ENCODE measurements at regions not wholly inside any gene's neighbourhood (a gene's known extent, or its start where the extent isn't known, plus 50 kb on each side); places are given as distances from the start of the nearest gene placed in this dataset.

DNA sequence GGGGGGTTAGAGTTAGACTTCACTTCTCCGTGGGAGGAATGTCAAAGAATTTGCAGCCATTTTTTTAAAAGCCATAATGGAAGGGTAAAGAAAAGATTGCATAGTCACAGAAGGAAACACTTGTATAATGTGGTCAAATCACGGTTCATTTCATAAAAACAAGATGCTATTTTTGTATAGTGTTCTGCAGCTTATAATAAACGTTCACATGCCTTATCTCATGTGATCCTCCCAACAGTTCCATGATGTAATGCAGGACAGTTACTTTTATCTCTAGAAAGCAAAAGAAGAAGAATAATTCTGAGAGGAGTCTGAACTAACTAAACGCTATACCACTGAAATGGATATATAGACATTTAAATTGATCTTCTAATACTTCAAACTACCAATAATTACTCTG, 71.3 kb upstream of the CAMK2D start:
- H2BK120ac ChIP-seq (replicated peaks; ENCODE audit: low read depth, low read length): no peak overlapping the region
- H2BK15ac ChIP-seq (ENCODE audit: low read length): no peak overlapping the region
- no peak overlapping the region for H3K56ac ChIP-seq (replicated peaks; ENCODE audit: insufficient read length, low read depth, low read length)
- POLR2A ChIA-PET (ENCODE audit: partially characterized antibody): no interaction called here
- TF ChIP-seq, protein P1, sequence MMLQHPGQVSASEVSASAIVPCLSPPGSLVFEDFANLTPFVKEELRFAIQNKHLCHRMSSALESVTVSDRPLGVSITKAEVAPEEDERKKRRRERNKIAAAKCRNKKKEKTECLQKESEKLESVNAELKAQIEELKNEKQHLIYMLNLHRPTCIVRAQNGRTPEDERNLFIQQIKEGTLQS (IDR thresholded peaks at IDR 0.05; ENCODE audit: insufficient read depth, low read depth, low read length): no peak
- no peaks in the 10 kb centered on the region for H3K36me3 ChIP-seq (ENCODE audit: control insufficient read depth in 2 of 4, insufficient read depth in 4 of 4, low read length in 3 of 4)
- no peaks in the 10 kb centered on the region for H3K27me3 ChIP-seq (replicated peaks in 1 of 4; ENCODE audit: control insufficient read depth in 3 of 4, extremely low read depth in 1 of 4, insufficient read depth in 3 of 4, low read length in 3 of 4)
- H4K8ac ChIP-seq (ENCODE audit: extremely low read depth, insufficient read depth, low read length): no peak overlapping the region
- H3K4me1 ChIP-seq (replicated peaks in 1 of 4; ENCODE audit: control insufficient read depth in 3 of 4, insufficient read depth in 4 of 4, low read length in 3 of 4): no peaks in the 10 kb centered on the region
- DNase-seq (ENCODE audit: low read depth in 1 of 2, low spot score in 2 of 2): no peak
- no peak overlapping the region for H3K18ac ChIP-seq (ENCODE audit: extremely low read depth, low read length)
- no peak overlapping the region for H3K9ac ChIP-seq (replicated peaks in 1 of 4; ENCODE audit: extremely low read depth in 1 of 4, low read depth in 3 of 4, low read length in 3 of 4)
- WGBS, 2 experiments (ENCODE audit: extremely low coverage in 1 of 2, insufficient coverage in 1 of 2, insufficient read length in 1 of 2, insufficient replicate concordance in 2 of 2, low coverage in 1 of 2, low lambda C conversion rate in 2 of 2, missing lambda C conversion rate in 1 of 2): 85% methylated on average over 4 of the region's 4 CpGs; no CpG with 5 or more reads in 1 of the 2 experiments
- no peaks in the 10 kb centered on the region for H4K20me1 ChIP-seq (replicated peaks in 1 of 2; ENCODE audit: control insufficient read depth in 1 of 2, insufficient read depth in 2 of 2, low read length in 2 of 2)
- H3K4ac ChIP-seq (replicated peaks; ENCODE audit: insufficient read length, low read depth, low read length): no peak overlapping the region
- no peaks in the 10 kb centered on the region for H3K9me3 ChIP-seq (ENCODE audit: insufficient read depth in 2 of 2, low read depth in 1 of 2, low read length in 1 of 2)
- no peak overlapping the region for H2AK5ac ChIP-seq (ENCODE audit: low read depth, low read length)
- FAIRE-seq: no peak
- H2BK12ac ChIP-seq (ENCODE audit: low read depth, low read length): no peak overlapping the region
- H2BK5ac ChIP-seq (ENCODE audit: low read depth, low read length): no peak overlapping the region
- no peak overlapping the region for H3K23ac ChIP-seq (ENCODE audit: insufficient read length)
- no peaks in the 10 kb centered on the region for H3K79me2 ChIP-seq (ENCODE audit: control insufficient read depth in 1 of 2, insufficient read depth in 2 of 2, low read length in 2 of 2)
- no peaks in the 10 kb centered on the region for H3K79me1 ChIP-seq (ENCODE audit: low read depth, low read length)
- no peak overlapping the region for H2AFZ ChIP-seq (ENCODE audit: low read length)
- no peak overlapping the region for H2BK20ac ChIP-seq (ENCODE audit: low read length)
- no peaks in the 10 kb centered on the region; the same call in 1 of the 2 replicates for H3K23me2 ChIP-seq (ENCODE audit: low read depth, low read length)
- no peak overlapping the region for H3K14ac ChIP-seq (ENCODE audit: insufficient read length)
- no peak overlapping the region for H4K5ac ChIP-seq (ENCODE audit: insufficient read length, low read depth, low read length)
- H3K27ac ChIP-seq (ENCODE audit: low read depth, low read length): no peak overlapping the region
- H3K4me3 ChIP-seq (ENCODE audit: extremely low read depth in 1 of 4, insufficient read depth in 2 of 4, low read depth in 3 of 4, low read length in 4 of 4): no peak overlapping the region
- H3K4me2 ChIP-seq (ENCODE audit: insufficient read depth in 1 of 2, low read depth in 2 of 2, low read length in 2 of 2): no peak overlapping the region
- no peak overlapping the region for H4K91ac ChIP-seq (replicated peaks; ENCODE audit: insufficient read length, low read length)
- CTCF ChIA-PET (ENCODE audit: partially characterized antibody): no interaction called here

Measured in H1 (cell line).